Ishikawa (cell line): ENCODE measurements at regions not wholly inside any gene's neighbourhood (a gene's known extent, or its start where the extent isn't known, plus 50 kb on each side); places are given as distances from the start of the nearest gene placed in this dataset.

Experiments used
- CEBPB ChIP-seq: IDR thresholded peaks from 2 replicates; pipeline ENCODE4 v1.6.1; 2012
- CREB1 ChIP-seq: IDR thresholded peaks from 2 replicates; pipeline ENCODE4 v1.6.1; 2012; ENCODE audit warnings: low read depth
- EGR1 ChIP-seq: IDR thresholded peaks from 2 replicates; pipeline ENCODE4 v1.6.1; 2012
- EP300 ChIP-seq: IDR thresholded peaks from 2 replicates; pipeline ENCODE4 v1.6.1; 2012; ENCODE audit warnings: borderline replicate concordance
- FOXM1 ChIP-seq: IDR thresholded peaks from 2 replicates; pipeline ENCODE4 v1.6.1; 2012; ENCODE audit warnings: low read depth, borderline replicate concordance
- MAX ChIP-seq: IDR thresholded peaks from 2 replicates; pipeline ENCODE4 v1.6.1; 2012
- NFIC ChIP-seq: IDR thresholded peaks from 2 replicates; pipeline ENCODE4 v1.6.1; 2012
- RAD21 ChIP-seq: IDR thresholded peaks from 2 replicates; pipeline ENCODE4 v1.6.1; 2012; ENCODE audit warnings: low read depth
- REST ChIP-seq: IDR thresholded peaks from 2 replicates; pipeline ENCODE4 v1.6.1; 2012; ENCODE audit warnings: low read depth, mild to moderate bottlenecking
- TAF1 ChIP-seq: IDR thresholded peaks from 2 replicates; pipeline ENCODE4 v1.6.1; 2012; ENCODE audit warnings: low read depth, mild to moderate bottlenecking
- TCF12 ChIP-seq: IDR thresholded peaks from 2 replicates; pipeline ENCODE4 v1.6.1; 2012; ENCODE audit warnings: low read depth
- TEAD4 ChIP-seq: IDR thresholded peaks from 2 replicates; pipeline ENCODE4 v1.6.1; 2012
- YY1 ChIP-seq: IDR thresholded peaks from 2 replicates; pipeline ENCODE4 v1.6.1; 2012; ENCODE audit warnings: low read depth
- ZBTB7A ChIP-seq: IDR thresholded peaks from 2 replicates; pipeline ENCODE4 v1.6.1; 2012; ENCODE audit warnings: low read depth
- TF ChIP-seq, protein P1 (sequence below): IDR thresholded peaks from 2 replicates; pipeline ENCODE4 v1.6.1; 2012

DNA sequence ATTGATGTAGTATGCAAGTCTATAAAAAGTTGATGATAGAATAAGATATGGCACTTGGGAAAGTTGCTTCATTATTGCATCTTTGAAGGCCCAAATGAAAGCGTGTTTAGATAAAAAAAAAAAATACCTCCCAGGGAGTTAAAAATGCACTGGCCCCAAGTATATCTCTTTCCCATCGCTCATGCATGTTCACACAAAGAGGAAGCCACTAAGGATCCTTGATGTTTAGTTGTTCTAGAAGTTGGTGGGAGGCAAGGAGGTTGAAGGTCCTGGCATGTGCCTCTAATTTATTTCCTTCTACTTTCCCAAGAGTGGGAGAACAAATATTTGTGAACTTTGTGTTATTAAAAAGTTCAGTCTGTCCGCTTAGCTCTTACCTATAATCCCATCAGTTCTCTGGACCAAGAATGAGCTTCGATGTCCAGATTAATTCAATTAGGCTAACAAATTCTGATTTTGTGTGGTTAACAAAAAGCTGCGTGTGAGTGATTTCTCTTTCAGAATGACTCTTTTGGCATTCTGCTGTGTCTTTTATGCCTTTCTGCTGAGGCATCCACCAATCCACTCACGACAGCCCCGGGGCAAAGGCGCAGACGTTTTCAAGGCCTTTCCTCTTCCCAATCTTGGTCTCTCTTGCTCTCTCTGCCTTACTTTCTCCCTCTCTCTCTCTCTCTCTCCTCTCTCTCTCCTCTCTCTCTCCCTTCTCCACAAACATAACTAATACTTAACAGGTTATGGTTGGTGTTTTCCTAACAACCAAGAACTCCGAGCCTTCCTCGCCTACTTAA is 135.1 kb upstream of the ERCC6L2 start:
- TF ChIP-seq TCF12 (no peak), RAD21 (no peak), TEAD4 (no peak)

- TF ChIP-seq EGR1 (no peak), ZBTB7A (no peak), MAX (no peak), FOXM1 (no peak), YY1 (no peak), REST (no peak), CEBPB (no peak), TEAD4 (no peak), TAF1 (no peak), EP300 (no peak), CREB1 (no peak), NFIC (no peak)
- TF ChIP-seq, protein P1, sequence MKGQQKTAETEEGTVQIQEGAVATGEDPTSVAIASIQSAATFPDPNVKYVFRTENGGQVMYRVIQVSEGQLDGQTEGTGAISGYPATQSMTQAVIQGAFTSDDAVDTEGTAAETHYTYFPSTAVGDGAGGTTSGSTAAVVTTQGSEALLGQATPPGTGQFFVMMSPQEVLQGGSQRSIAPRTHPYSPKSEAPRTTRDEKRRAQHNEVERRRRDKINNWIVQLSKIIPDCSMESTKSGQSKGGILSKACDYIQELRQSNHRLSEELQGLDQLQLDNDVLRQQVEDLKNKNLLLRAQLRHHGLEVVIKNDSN, result no peak
Observed at GRCh38 chr9:95738438-95738837, 137.1 kb upstream of the ERCC6L2 start.

DNA sequence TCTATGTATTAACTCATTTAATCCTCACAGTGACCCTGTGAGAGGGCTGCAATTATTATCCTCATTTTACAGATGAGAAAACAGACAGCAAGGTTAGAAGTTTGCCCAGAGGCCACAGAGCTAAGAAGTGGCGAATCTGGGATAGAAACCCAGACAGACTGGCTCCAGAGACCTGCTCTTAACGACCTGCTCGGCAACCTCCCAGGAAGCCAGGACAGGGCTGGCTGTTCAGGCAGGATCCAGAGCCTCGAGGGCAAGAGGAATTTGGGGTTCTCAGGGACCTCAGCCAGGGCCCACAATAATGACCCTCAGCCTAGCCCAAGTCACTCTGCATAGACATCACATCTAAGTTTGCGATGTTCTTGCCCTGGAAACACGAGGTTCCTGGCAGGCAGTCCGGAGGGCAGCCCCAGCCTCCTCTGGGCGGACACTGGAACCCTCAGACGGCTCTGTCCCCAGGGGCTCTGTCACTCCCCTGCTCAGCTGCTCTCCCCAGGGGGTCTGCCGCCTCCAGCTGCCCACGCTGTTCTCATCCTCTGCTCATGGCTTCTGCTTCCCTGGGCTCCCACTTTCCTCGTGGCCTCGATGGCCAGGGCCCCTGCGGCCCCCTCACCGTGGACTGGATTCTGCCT is 138.5 kb upstream of the ERCC6L2 start:
- TF ChIP-seq TCF12 (no peak), TAF1 (no peak), YY1 (no peak), REST (no peak), RAD21 (no peak), CREB1 (no peak), EP300 (no peak), CEBPB (no peak), MAX (no peak), FOXM1 (no peak), ZBTB7A (no peak), NFIC (no peak), TEAD4 (no peak)
- TF ChIP-seq, protein P1, result no peak

- no peak for TF ChIP-seq TEAD4
- no peak for TF ChIP-seq FOXM1
- TF ChIP-seq YY1, result no peak
- no peak for TF ChIP-seq EP300
- no peak for TF ChIP-seq EGR1
- TF ChIP-seq ZBTB7A, result no peak
- no peak for TF ChIP-seq CEBPB
- TF ChIP-seq RAD21, result no peak
- no peak for TF ChIP-seq NFIC
- TF ChIP-seq TCF12, result no peak
- TF ChIP-seq, protein P1, result no peak
- TF ChIP-seq TAF1, result no peak
- no peak for TF ChIP-seq CREB1
- no peak for TF ChIP-seq MAX
- TF ChIP-seq REST, result no peak
Observed at GRCh38 chr9:95736370-95736769, 139.1 kb upstream of the ERCC6L2 start.
